GM18520 (cell line): ENCODE measurements at regions not wholly inside any gene's neighbourhood (a gene's known extent, or its start where the extent isn't known, plus 50 kb on each side); places are given as distances from the start of the nearest gene placed in this dataset.

Source experiments
- ATAC-seq: cut with Tn5 transposase; IDR thresholded peaks from one replicate; pipeline ENCODE4 v1.9.1; 2021; ENCODE audit not compliant: unreplicated experiment

- no peak for ATAC-seq
These were observed 191.9 kb downstream of the URB2 start for GRCh38 chr1:229817936-229818335.

- ATAC-seq: no peak
These were observed 193.0 kb downstream of the URB2 start for GRCh38 chr1:229819091-229819490.

DNA sequence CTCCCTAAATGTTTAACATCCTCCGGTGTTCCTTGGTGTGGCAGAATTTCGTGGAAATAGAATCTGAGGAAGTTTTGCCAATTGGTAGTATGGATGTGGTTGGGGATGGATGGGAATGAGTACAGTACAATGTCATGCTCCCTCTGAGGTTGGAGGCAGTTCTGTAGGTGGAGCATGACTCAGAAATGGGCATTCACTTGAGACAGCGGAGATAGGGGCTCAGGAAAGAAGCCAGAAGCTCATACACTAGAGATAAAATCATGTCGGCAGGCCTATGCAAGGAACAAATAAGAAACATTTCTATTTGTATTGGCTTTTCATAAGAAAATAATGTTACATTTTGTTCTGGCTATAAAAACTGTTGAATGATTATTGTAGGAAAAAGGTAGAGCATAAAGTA lies 196.0 kb downstream of the URB2 start:
- no peak for ATAC-seq

DNA sequence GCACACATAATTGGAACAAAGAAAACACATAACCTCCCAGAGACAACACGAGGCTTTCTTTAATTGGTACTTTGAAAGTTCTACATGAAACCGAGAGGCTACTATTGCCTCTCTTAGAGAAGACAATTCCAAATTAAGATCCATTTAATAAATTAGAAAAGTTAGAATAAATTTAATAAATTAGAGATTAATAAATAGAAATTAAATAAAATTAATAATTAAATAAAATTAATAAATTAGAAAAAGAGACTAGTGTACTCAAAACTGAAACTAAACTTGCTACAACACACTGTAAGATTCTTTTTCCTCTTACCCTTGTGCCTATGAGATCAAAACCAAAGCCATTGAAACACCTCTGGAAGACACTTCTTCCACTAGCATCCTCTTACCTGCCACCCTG lies 199.0 kb downstream of the URB2 start:
- ATAC-seq: no peak

GRCh38 chr1:229828461-229828860 lies 202.4 kb downstream of the URB2 start:
- ATAC-seq: no peak

DNA sequence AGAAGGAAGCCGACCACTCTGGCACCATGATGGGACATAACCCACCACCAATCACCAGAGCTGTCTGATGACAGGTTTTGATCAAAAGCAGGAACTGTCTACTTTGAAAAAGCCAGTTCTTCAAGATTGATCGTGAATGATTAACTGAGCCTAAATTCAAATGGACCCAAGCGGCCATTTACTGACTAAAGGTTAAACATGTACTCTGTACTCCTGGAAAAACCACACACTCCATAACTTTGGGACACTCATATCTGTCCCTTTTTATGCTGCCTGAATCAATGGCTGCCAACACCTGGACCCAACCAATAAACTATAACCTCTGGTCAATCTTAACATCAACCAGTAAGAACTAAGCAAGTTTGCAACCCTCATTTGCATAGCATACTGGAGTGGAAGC lies 206.6 kb downstream of the URB2 start:
- no peak for ATAC-seq

GRCh38 chr1:229834230-229834629 lies 208.2 kb downstream of the URB2 start:
- ATAC-seq: no peak

- ATAC-seq: no peak
These were observed 209.2 kb downstream of the URB2 start for GRCh38 chr1:229835226-229835625.

- ATAC-seq: no peak
These were observed 210.3 kb downstream of the URB2 start for GRCh38 chr1:229836324-229836723.

DNA sequence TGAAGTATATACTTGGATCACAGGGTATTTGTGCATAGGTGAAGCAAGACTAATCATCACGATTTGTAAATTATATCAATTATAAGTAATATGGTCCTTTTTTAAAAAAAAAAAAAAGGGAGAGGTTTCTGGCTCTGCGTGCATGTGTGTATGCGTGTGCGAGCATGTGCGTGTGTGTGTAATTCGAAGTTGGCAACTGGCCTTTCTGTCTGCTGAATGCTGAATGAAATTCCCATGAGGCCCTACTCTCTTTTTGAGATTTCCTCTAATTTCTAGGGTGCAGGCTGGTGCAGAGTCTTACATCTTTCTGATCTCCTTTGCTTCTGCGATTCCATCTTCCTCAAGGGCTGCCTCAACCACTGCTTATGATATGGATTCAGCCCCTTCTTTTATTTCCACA lies 212.2 kb downstream of the URB2 start:
- ATAC-seq: no peak

DNA sequence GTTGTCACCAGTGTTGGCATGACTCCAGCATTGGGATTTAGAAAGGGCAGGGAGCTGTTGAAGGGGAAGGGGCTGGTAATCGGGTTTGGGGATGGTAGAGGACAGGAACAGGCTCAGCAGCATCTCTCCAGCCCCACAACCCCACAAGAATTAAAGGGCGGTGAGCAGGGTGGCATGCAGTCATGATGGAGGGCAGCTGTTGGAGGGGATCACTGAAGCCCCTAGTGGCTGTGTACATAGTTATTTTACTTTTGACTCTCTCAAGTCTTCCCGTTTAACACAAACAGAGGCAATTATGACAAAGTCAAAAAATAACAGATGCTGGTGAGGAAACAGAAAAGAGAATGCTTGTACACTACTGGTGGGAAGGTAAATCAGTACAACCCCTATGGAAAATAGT lies 213.8 kb downstream of the URB2 start:
- ATAC-seq: no peak

DNA sequence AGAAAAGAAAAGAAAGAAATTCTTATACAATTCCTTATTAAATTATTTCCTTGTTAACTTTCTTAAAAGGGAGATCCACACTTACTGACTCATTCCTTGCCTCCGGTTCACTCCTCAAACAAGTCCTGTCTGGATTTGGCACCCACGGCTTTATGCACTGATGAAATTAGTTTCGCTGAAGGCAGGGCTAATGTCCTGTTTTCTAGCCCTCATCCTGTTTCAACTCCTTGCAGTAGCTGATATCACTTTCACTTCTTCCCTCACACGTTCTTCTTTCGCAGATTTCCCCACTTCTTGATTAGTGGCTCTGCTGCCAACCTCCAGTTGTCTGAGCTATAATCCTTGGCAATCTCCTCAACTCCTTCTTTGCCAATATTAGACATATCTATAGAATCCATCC lies 215.2 kb downstream of the URB2 start:
- no peak for ATAC-seq

DNA sequence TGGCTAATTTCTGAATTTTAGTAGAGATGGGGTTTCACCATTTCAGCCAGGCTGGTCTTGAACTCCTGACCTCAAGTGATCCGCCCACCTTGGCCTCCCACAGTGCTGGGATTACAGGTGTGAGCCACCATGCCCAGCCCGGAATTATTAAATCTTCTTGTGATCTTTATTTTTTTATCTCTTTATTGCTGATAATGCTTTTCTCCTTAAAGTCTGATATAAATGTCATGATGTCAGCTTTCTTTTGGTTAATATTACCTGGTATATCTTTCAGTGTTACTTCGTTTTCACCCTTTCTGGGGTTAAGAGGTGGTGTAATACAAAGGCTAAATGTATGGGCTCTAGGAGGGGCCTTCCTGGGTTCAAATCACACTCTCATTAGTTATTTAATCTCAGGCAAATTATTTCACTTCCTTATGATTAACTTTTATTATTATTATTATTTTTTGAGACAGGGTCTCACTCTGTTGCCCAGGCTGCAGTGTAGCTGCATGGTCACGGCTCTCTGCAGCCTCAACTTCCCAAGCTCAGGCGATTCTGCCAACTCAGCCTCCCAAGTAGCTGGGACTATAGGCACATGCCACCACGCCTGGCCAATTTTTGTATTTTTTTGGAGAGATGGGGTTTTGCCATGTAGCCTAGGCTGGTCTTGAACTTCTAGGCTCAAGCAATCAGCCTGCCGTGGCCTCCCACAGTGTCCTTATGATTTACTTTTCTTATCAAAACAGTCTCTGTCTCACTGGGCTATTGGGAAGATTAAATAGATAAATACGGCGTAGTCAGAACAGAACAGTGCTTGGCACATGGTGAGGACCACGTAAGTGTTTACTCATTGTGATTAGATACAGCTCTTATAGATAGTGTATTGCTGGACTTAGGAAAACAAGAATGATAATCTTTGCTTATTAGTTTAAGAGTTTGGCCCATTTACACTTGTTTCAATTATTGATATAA lies 216.5 kb downstream of the URB2 start:
- ATAC-seq: no peak

GRCh38 chr1:229843627-229844238 lies 217.7 kb downstream of the URB2 start:
- no peak for ATAC-seq

GRCh38 chr1:229844675-229845074 lies 218.6 kb downstream of the URB2 start:
- no peak for ATAC-seq

GRCh38 chr1:229845410-229846138 lies 219.5 kb downstream of the URB2 start:
- ATAC-seq: no peak

- ATAC-seq: no peak
These were observed 220.3 kb downstream of the URB2 start for GRCh38 chr1:229846351-229846750.

DNA sequence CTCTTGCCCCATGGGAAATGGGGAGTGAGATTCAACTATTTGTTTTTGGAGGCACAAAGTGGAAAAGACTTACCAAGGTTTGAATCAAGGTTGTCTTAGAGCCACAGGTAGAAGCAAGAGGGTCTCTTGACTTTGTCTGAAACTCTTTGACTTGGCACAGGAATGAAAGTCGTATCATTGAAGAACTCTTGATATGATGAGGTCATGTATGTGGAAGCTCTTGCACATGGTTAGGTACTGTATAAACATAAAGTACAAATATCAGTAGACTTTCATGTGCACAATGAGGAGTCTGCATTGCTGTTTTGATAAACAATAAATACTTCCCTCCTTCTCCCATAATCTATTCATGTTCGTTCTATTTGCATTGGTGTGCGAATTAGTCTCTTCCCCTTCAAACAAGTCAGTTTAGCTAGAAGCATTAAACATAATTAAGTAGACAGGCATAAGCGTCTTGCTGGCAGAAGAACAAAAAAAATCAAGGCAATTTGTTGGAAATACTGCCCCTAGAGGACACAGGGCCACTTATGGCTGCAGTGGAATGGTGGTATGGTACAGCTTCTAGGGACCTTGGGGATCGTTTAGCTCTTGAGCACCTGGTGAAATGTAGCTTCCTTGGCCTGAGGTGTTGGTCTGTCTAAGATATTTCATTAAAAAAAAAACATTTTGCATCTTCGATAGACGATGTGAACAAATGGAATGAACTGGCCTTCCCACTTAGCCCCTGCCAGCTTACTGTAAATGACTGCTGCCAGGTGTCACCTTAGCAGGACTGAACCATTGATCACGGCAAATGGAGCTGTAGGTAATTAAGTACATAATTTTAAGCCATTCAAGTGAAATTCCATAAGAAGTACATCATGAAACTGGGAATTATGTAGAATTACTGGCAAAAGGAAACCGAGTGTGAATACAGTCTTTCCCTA lies 218.0 kb upstream of the GALNT2 start:
- no peak for ATAC-seq

GRCh38 chr1:229851511-229851910 lies 215.5 kb upstream of the GALNT2 start:
- no peak for ATAC-seq

DNA sequence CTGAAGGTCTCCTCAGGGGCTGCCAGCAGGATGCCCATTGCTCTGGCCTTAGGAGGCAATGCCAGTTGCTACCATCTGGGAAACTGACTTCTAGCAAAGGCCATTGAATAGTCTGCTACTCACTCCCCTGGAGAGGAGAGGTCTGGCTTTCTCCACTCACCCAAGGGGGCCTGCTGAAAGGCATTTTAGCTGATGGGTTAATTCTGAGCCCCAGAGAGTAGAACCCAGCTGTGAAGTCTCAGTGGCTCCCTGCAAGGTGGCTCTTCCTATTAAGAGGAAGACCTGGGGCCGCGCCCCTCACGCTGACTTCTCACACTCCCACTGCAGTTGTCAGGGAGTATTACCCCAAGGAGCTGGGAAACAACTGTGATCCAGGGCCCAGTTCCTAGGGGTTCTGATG lies 213.3 kb upstream of the GALNT2 start:
- no peak for ATAC-seq

DNA sequence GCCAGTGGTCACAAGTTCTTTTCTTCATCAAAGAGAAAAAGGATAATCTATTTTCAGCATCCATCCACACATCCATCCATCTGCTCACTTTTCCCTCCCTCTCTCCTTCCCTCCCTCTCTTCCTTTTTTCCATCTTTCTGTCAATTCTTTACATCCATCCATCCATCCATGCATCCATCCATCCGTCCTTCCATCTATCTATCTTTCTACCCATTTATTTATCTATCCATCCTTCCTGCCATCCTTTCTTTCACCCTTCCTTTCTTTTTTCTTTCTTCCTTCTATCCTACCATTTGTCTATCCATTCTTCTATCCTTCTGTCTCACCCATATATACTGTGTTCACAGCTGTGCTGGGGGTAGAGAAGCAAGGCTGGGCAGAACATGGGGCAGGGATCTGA lies 212.4 kb upstream of the GALNT2 start:
- ATAC-seq: no peak
